Activated T-cell treated with anti-CD3 and anti-CD28 coated beads, Interleukin-2, amount 50 U/mL, for 4 hours (primary cell): ENCODE measurements at regions not wholly inside any gene's neighbourhood (a gene's known extent, or its start where the extent isn't known, plus 50 kb on each side); places are given as distances from the start of the nearest gene placed in this dataset.
"Not testable (repeated sequence)": the region's sequence is repeated elsewhere in the genome, so short reads cannot be mapped to it uniquely, and the experiment has no call there.

ENCODE experiments used
- ATAC-seq, 2 donors: fragments of 200-7000 bp; cut with Tn5 transposase; one replicate each; pipeline ENCODE4 v1.10.0; 2021
- DNase-seq: peaks from one replicate; pipeline ENCODE4 v3.0.0-alpha.2; 2020
- H3K27me3 Mint-ChIP-seq: one replicate; pipeline ENCODE4 v1.8.0; 2021; ENCODE audit warnings: low read depth, mixed read lengths
- H3K36me3 Mint-ChIP-seq: one replicate; pipeline ENCODE4 v1.8.0; 2022; ENCODE audit warnings: mixed read lengths; ENCODE audit not compliant: insufficient read depth
- H3K4me1 Mint-ChIP-seq: one replicate; pipeline ENCODE4 v1.8.0; 2021; ENCODE audit warnings: low read depth, mixed read lengths
- H3K4me3 Mint-ChIP-seq: one replicate; pipeline ENCODE4 v1.8.0; 2021; ENCODE audit warnings: mild to moderate bottlenecking, moderate library complexity, mixed read lengths
- H3K9me3 Mint-ChIP-seq: one replicate; pipeline ENCODE4 v1.8.0; 2021; ENCODE audit warnings: mixed read lengths

GRCh38 chr7:63040336-63040735, 958.3 kb upstream of the ZNF722 start:
- ATAC-seq (no peak), DNase-seq (no peak)
- Mint-ChIP-seq H3K9me3 (peaks cover 21% of the 10 kb centered on the region), H3K4me1 (no peaks in the 10 kb centered on the region), H3K36me3 (no peaks in the 10 kb centered on the region), H3K27me3 (no peaks in the 10 kb centered on the region), H3K4me3 (no peak overlapping the region)

- no peak for ATAC-seq
These were observed 957.6 kb upstream of the ZNF722 start for GRCh38 chr7:63040966-63041610.

GRCh38 chr7:63041786-63042185, 956.9 kb upstream of the ZNF722 start:
- H3K9me3 Mint-ChIP-seq, result peaks cover 16% of the 10 kb centered on the region
- H3K36me3 Mint-ChIP-seq, result no peaks in the 10 kb centered on the region
- no peaks in the 10 kb centered on the region for H3K4me1 Mint-ChIP-seq

More at GRCh38 chr7:63040966-63041610, 957.6 kb upstream of the ZNF722 start:
- Mint-ChIP-seq H3K27me3 (no peaks in the 10 kb centered on the region), H3K4me3 (no peak overlapping the region), H3K4me1 (no peaks in the 10 kb centered on the region), H3K36me3 (no peaks in the 10 kb centered on the region), H3K9me3 (peaks cover 16% of the 10 kb centered on the region)
- no peak for DNase-seq

GRCh38 chr7:63042730-63043511, 955.7 kb upstream of the ZNF722 start:
- H3K4me3 Mint-ChIP-seq, result no peak overlapping the region
- ATAC-seq (no peak), DNase-seq (no peak)
- peaks cover 17% of the 10 kb centered on the region for H3K9me3 Mint-ChIP-seq
- no peaks in the 10 kb centered on the region for H3K27me3 Mint-ChIP-seq
- no peaks in the 10 kb centered on the region for H3K4me1 Mint-ChIP-seq
- no peaks in the 10 kb centered on the region for H3K36me3 Mint-ChIP-seq

More at GRCh38 chr7:63041786-63042185, 956.9 kb upstream of the ZNF722 start:
- Mint-ChIP-seq H3K4me3 (no peak overlapping the region), H3K27me3 (no peaks in the 10 kb centered on the region)
- DNase-seq (no peak), ATAC-seq (no peak)

- Mint-ChIP-seq H3K4me1 (no peaks in the 10 kb centered on the region), H3K36me3 (no peaks in the 10 kb centered on the region)
- no peak for DNase-seq
These were observed 954.7 kb upstream of the ZNF722 start for GRCh38 chr7:63043657-63044543.

GRCh38 chr7:63044721-63045120, 953.9 kb upstream of the ZNF722 start:
- no peak overlapping the region for H3K4me3 Mint-ChIP-seq
- H3K36me3 Mint-ChIP-seq, result no peaks in the 10 kb centered on the region
- DNase-seq (no peak), ATAC-seq (no peak)
- H3K27me3 Mint-ChIP-seq, result no peaks in the 10 kb centered on the region
- peaks cover 14% of the 10 kb centered on the region for H3K9me3 Mint-ChIP-seq
- H3K4me1 Mint-ChIP-seq, result no peaks in the 10 kb centered on the region

More at GRCh38 chr7:63043657-63044543, 954.7 kb upstream of the ZNF722 start:
- H3K27me3 Mint-ChIP-seq, result no peaks in the 10 kb centered on the region
- no peak for ATAC-seq
- no peak overlapping the region for H3K4me3 Mint-ChIP-seq
- peaks cover 16% of the 10 kb centered on the region for H3K9me3 Mint-ChIP-seq

- Mint-ChIP-seq H3K27me3 (no peaks in the 10 kb centered on the region), H3K9me3 (peaks cover 14% of the 10 kb centered on the region), H3K4me1 (no peaks in the 10 kb centered on the region), H3K4me3 (no peak overlapping the region), H3K36me3 (no peaks in the 10 kb centered on the region)
- ATAC-seq (no peak), DNase-seq (no peak)
These were observed 953.1 kb upstream of the ZNF722 start for GRCh38 chr7:63045575-63045974.

- DNase-seq (no peak), ATAC-seq (no peak)
- Mint-ChIP-seq H3K27me3 (no peaks in the 10 kb centered on the region), H3K9me3 (peaks cover 15% of the 10 kb centered on the region), H3K4me3 (no peak overlapping the region), H3K4me1 (no peaks in the 10 kb centered on the region), H3K36me3 (no peaks in the 10 kb centered on the region)
These were observed 952.0 kb upstream of the ZNF722 start for GRCh38 chr7:63046612-63047011.

- H3K36me3 Mint-ChIP-seq, result no peaks in the 10 kb centered on the region
- H3K9me3 Mint-ChIP-seq, result peaks cover 13% of the 10 kb centered on the region
- DNase-seq (no peak), ATAC-seq (no peak)
- H3K4me1 Mint-ChIP-seq, result no peaks in the 10 kb centered on the region
- H3K4me3 Mint-ChIP-seq, result no peak overlapping the region
- H3K27me3 Mint-ChIP-seq, result no peaks in the 10 kb centered on the region
These were observed 951.6 kb upstream of the ZNF722 start for GRCh38 chr7:63047061-63047460.

- Mint-ChIP-seq H3K27me3 (no peaks in the 10 kb centered on the region), H3K4me3 (no peak overlapping the region), H3K9me3 (peaks cover 13% of the 10 kb centered on the region), H3K4me1 (no peaks in the 10 kb centered on the region), H3K36me3 (no peaks in the 10 kb centered on the region)
- ATAC-seq, result no peak
- DNase-seq, result no peak
These were observed 951.1 kb upstream of the ZNF722 start for GRCh38 chr7:63047546-63047945.

GRCh38 chr7:63054191-63054661, 944.4 kb upstream of the ZNF722 start:
- ATAC-seq, result no peak
- no peaks in the 10 kb centered on the region for H3K36me3 Mint-ChIP-seq
- H3K9me3 Mint-ChIP-seq, result peaks cover 7% of the 10 kb centered on the region
- H3K27me3 Mint-ChIP-seq, result no peaks in the 10 kb centered on the region
- no peaks in the 10 kb centered on the region for H3K4me1 Mint-ChIP-seq
- H3K4me3 Mint-ChIP-seq, result no peak overlapping the region
- no peak for DNase-seq

GRCh38 chr7:63057265-63057664, 941.4 kb upstream of the ZNF722 start:
- DNase-seq (no peak), ATAC-seq (no peak)
- H3K9me3 Mint-ChIP-seq, result peaks cover 8% of the 10 kb centered on the region
- no peak overlapping the region for H3K4me3 Mint-ChIP-seq
- no peaks in the 10 kb centered on the region for H3K4me1 Mint-ChIP-seq
- H3K27me3 Mint-ChIP-seq, result no peaks in the 10 kb centered on the region
- H3K36me3 Mint-ChIP-seq, result no peaks in the 10 kb centered on the region

GRCh38 chr7:63060701-63061100, 937.9 kb upstream of the ZNF722 start:
- H3K4me3 Mint-ChIP-seq, H3K9me3 Mint-ChIP-seq, H3K4me1 Mint-ChIP-seq, H3K36me3 Mint-ChIP-seq, DNase-seq, ATAC-seq, H3K27me3 Mint-ChIP-seq: not testable (repeated sequence)

- DNase-seq (no peak), ATAC-seq (no peak)
- no peak overlapping the region for H3K4me3 Mint-ChIP-seq
- peaks cover 14% of the 10 kb centered on the region for H3K9me3 Mint-ChIP-seq
- no peaks in the 10 kb centered on the region for H3K27me3 Mint-ChIP-seq
- no peaks in the 10 kb centered on the region for H3K4me1 Mint-ChIP-seq
- no peaks in the 10 kb centered on the region for H3K36me3 Mint-ChIP-seq
These were observed 933.0 kb upstream of the ZNF722 start for GRCh38 chr7:63065684-63066083.
